ENCODE measurements at regions not wholly inside any gene's neighbourhood (a gene's known extent, or its start where the extent isn't known, plus 50 kb on each side); places are given as distances from the start of the nearest gene placed in this dataset.

- TF ChIP-seq CTCF (IDR thresholded peaks at IDR 0.05) (no peak), POLR2A (IDR thresholded peaks at IDR 0.05) (no peak)
Observed at GRCh38 chr11:32318071-32319055, 117.0 kb downstream of the WT1 start.
